ENCODE measurements at regions not wholly inside any gene's neighbourhood (a gene's known extent, or its start where the extent isn't known, plus 50 kb on each side); places are given as distances from the start of the nearest gene placed in this dataset.

- no peaks in the 10 kb centered on the region for H3K9me3 Mint-ChIP-seq
- H3K4me3 Mint-ChIP-seq, result no peak overlapping the region
- H3K36me3 Mint-ChIP-seq (ENCODE audit: low read depth), result no peaks in the 10 kb centered on the region
- no peaks in the 10 kb centered on the region for H3K4me1 Mint-ChIP-seq (ENCODE audit: low read depth)
- H3K27me3 Mint-ChIP-seq (ENCODE audit: low read depth), result peaks cover 5% of the 10 kb centered on the region
- H3K27ac Mint-ChIP-seq, result no peak overlapping the region
Observed at GRCh38 chr11:11220786-11221185, 132.3 kb downstream of the CSNK2A3 start.

GRCh38 chr11:11218629-11218986 is 134.4 kb downstream of the CSNK2A3 start:
- H3K27me3 Mint-ChIP-seq (ENCODE audit: low read depth), result peaks cover 10% of the 10 kb centered on the region
- no peaks in the 10 kb centered on the region for H3K9me3 Mint-ChIP-seq
- H3K36me3 Mint-ChIP-seq (ENCODE audit: low read depth), result no peaks in the 10 kb centered on the region
- no peak overlapping the region for H3K4me3 Mint-ChIP-seq
- no peaks in the 10 kb centered on the region for H3K4me1 Mint-ChIP-seq (ENCODE audit: low read depth)
- H3K27ac Mint-ChIP-seq, result no peak overlapping the region

DNA sequence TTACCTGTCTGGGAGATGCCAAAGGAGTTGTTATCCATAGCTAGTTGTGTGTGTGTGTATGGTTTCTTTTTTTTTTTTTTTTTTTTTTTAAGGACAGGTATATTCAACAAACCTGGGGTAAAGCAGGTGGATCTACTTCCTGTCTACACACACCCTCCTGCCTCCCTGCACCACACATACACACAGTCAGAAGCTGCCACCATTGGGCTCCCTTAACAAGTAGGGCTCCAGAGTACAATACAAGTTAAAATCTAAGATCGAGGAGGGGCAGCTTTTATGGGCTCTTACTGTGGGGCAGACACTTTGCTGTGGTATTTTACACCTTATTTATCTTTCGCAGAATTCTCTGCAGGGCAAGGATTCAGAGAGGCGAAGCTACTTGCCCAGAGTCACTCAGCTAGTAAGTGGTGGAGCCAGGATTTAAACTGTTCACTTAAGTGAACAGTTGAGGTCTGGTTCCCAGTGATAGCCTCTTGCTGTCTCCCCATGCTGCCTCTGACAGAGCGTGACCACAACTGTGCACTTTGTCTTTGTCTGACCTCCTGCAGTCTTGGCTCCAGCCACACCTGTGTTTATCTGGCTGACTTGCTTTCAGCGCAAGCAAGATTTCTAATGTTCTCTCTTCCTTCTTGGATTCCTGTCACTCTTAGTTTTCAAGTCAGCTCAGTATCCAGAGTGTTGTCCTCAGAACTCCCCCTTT is 135.0 kb downstream of the CSNK2A3 start:
- peaks cover 10% of the 10 kb centered on the region for H3K27me3 Mint-ChIP-seq (ENCODE audit: low read depth)
- no peaks in the 10 kb centered on the region for H3K4me1 Mint-ChIP-seq (ENCODE audit: low read depth)
- H3K36me3 Mint-ChIP-seq (ENCODE audit: low read depth), result no peaks in the 10 kb centered on the region
- no peak overlapping the region for H3K27ac Mint-ChIP-seq
- no peak overlapping the region for H3K4me3 Mint-ChIP-seq
- no peaks in the 10 kb centered on the region for H3K9me3 Mint-ChIP-seq

- Mint-ChIP-seq H3K9me3 (no peaks in the 10 kb centered on the region), H3K27me3 (ENCODE audit: low read depth) (peaks cover 10% of the 10 kb centered on the region), H3K4me3 (no peak overlapping the region)
Observed at GRCh38 chr11:11217289-11217928, 135.6 kb downstream of the CSNK2A3 start.

DNA sequence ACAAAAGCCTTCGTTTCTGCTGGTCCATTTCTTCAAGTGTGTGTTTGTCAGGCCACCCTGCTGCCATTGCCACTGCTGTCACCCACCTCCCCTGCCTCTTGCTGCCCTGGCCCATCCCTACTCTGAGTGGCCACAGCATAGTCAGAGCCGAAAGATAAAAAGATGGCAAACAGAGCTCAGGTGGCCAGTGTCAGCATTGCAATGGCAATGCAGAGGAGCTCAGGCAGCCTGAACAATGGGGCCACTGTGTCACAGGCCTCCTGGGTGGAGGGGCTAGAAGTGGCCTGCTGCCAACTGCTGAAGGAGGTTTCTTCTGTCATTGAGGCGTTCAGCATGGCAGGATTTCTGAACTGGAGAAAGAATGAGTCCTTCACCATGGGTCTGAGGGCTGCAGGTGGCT is 137.1 kb downstream of the CSNK2A3 start:
- H3K36me3 Mint-ChIP-seq (ENCODE audit: low read depth), result no peaks in the 10 kb centered on the region
- no peak overlapping the region for H3K27ac Mint-ChIP-seq
- no peaks in the 10 kb centered on the region for H3K4me1 Mint-ChIP-seq (ENCODE audit: low read depth)
- H3K9me3 Mint-ChIP-seq, result no peaks in the 10 kb centered on the region
- no peak overlapping the region for H3K4me3 Mint-ChIP-seq
- H3K27me3 Mint-ChIP-seq (ENCODE audit: low read depth), result peaks cover 9% of the 10 kb centered on the region

More at GRCh38 chr11:11217289-11217928, 135.6 kb downstream of the CSNK2A3 start:
- Mint-ChIP-seq H3K27ac (no peak overlapping the region), H3K36me3 (ENCODE audit: low read depth) (no peaks in the 10 kb centered on the region), H3K4me1 (ENCODE audit: low read depth) (no peaks in the 10 kb centered on the region)

GRCh38 chr11:11215058-11215815 is 137.8 kb downstream of the CSNK2A3 start:
- peaks cover 5% of the 10 kb centered on the region for H3K27me3 Mint-ChIP-seq (ENCODE audit: low read depth)
- no peak overlapping the region for H3K27ac Mint-ChIP-seq
- no peaks in the 10 kb centered on the region for H3K9me3 Mint-ChIP-seq
- H3K4me1 Mint-ChIP-seq (ENCODE audit: low read depth), result no peaks in the 10 kb centered on the region
- H3K4me3 Mint-ChIP-seq, result no peak overlapping the region
- H3K36me3 Mint-ChIP-seq (ENCODE audit: low read depth), result no peaks in the 10 kb centered on the region

DNA sequence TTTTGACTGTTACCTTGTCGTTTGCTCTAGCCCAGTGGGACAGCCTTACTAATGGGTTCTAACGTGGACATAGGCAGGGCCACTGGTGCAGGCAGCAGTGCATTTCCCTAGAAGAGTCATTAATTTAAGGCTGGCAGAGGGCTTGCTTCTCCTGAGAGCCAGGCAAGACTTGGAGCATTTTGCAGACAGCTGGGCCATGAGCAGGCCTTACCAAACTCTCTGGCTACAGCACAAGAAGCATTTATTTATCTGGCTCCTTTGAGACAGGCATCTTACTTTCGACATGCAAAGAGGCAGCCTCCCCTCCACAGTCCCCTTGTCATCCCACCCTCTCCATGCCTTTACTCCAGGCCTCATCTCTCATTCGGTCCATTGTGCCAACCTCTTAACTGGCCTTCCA is 139.9 kb downstream of the CSNK2A3 start:
- Mint-ChIP-seq H3K27me3 (ENCODE audit: low read depth) (peaks cover 5% of the 10 kb centered on the region), H3K4me1 (ENCODE audit: low read depth) (no peaks in the 10 kb centered on the region), H3K4me3 (no peak overlapping the region), H3K27ac (no peak overlapping the region), H3K9me3 (no peaks in the 10 kb centered on the region), H3K36me3 (ENCODE audit: low read depth) (no peaks in the 10 kb centered on the region)

- Mint-ChIP-seq H3K4me1 (ENCODE audit: low read depth) (no peaks in the 10 kb centered on the region), H3K36me3 (ENCODE audit: low read depth) (no peaks in the 10 kb centered on the region), H3K9me3 (no peaks in the 10 kb centered on the region), H3K27ac (no peak overlapping the region), H3K27me3 (ENCODE audit: low read depth) (peaks cover 5% of the 10 kb centered on the region), H3K4me3 (no peak overlapping the region)
Observed at GRCh38 chr11:11211888-11212287, 141.2 kb downstream of the CSNK2A3 start.

- Mint-ChIP-seq H3K36me3 (ENCODE audit: low read depth) (no peaks in the 10 kb centered on the region), H3K27me3 (ENCODE audit: low read depth) (peaks cover 5% of the 10 kb centered on the region), H3K4me3 (no peak overlapping the region), H3K9me3 (no peaks in the 10 kb centered on the region), H3K4me1 (ENCODE audit: low read depth) (no peaks in the 10 kb centered on the region), H3K27ac (no peak overlapping the region)
Observed at GRCh38 chr11:11211186-11211585, 141.9 kb downstream of the CSNK2A3 start.

GRCh38 chr11:11210446-11210845 is 142.6 kb downstream of the CSNK2A3 start:
- H3K9me3 Mint-ChIP-seq, result no peaks in the 10 kb centered on the region
- no peak overlapping the region for H3K4me3 Mint-ChIP-seq
- no peaks in the 10 kb centered on the region for H3K4me1 Mint-ChIP-seq (ENCODE audit: low read depth)
- no peak overlapping the region for H3K27ac Mint-ChIP-seq
- no peaks in the 10 kb centered on the region for H3K36me3 Mint-ChIP-seq (ENCODE audit: low read depth)
- H3K27me3 Mint-ChIP-seq (ENCODE audit: low read depth), result peaks cover 5% of the 10 kb centered on the region

- peaks cover under 1% of the 10 kb centered on the region for H3K27me3 Mint-ChIP-seq (ENCODE audit: low read depth)
- no peaks in the 10 kb centered on the region for H3K9me3 Mint-ChIP-seq
- H3K4me3 Mint-ChIP-seq, result no peak overlapping the region
- H3K36me3 Mint-ChIP-seq (ENCODE audit: low read depth), result no peaks in the 10 kb centered on the region
- no peaks in the 10 kb centered on the region for H3K4me1 Mint-ChIP-seq (ENCODE audit: low read depth)
- no peak overlapping the region for H3K27ac Mint-ChIP-seq
Observed at GRCh38 chr11:11209967-11210366, 143.1 kb downstream of the CSNK2A3 start.

DNA sequence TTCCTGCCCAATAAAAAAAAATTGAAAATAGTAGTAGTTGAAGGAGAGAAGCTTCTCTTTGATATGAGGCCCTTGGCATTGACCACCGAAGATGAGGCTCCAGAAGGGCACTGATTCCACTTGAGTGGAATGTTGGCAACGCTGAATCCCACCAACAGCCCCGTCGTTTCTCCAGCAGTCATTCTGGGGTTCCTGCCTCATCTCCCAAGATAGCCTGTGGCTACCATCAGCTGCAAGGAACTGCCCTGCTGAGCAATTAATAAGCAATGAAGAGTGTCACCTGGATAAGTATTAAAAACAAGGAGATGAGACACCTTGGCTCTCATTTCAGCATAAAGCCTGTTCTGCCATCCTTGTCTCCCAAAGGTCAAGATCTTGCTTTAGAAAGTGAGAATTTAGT is 144.1 kb downstream of the CSNK2A3 start:
- Mint-ChIP-seq H3K4me3 (no peak overlapping the region), H3K4me1 (ENCODE audit: low read depth) (no peaks in the 10 kb centered on the region), H3K27me3 (ENCODE audit: low read depth) (no peaks in the 10 kb centered on the region), H3K36me3 (ENCODE audit: low read depth) (no peaks in the 10 kb centered on the region), H3K27ac (no peak overlapping the region), H3K9me3 (peaks cover 4% of the 10 kb centered on the region)

- no peaks in the 10 kb centered on the region for H3K4me1 Mint-ChIP-seq (ENCODE audit: low read depth)
Observed at GRCh38 chr11:11207428-11207827, 145.6 kb downstream of the CSNK2A3 start.

DNA sequence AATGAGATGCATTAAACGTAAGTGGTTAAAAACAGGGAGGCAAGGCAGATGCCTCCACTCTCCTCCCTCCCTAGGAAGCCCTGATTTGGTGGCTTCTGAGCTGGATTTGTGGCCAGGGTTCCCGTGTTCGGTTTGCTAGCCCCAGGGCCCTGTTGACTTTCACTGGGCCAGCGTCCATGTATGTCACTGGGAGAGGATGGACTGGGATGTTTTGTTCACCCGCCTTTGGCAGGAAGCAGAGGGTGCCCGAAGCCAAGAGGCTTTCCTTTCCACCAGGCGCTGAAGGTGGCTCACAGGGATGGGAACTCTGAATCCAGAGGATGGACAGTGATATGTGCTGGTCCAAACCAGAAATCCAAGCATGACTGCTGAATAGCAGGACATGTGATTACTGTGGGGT is 146.6 kb downstream of the CSNK2A3 start:
- Mint-ChIP-seq H3K9me3 (peaks cover 12% of the 10 kb centered on the region), H3K36me3 (ENCODE audit: low read depth) (no peaks in the 10 kb centered on the region), H3K27ac (no peak overlapping the region), H3K4me3 (no peak overlapping the region), H3K4me1 (ENCODE audit: low read depth) (no peaks in the 10 kb centered on the region), H3K27me3 (ENCODE audit: low read depth) (no peaks in the 10 kb centered on the region)

More at GRCh38 chr11:11207428-11207827, 145.6 kb downstream of the CSNK2A3 start:
- no peaks in the 10 kb centered on the region for H3K27me3 Mint-ChIP-seq (ENCODE audit: low read depth)
- H3K9me3 Mint-ChIP-seq, result peaks cover 8% of the 10 kb centered on the region
- H3K36me3 Mint-ChIP-seq (ENCODE audit: low read depth), result no peaks in the 10 kb centered on the region
- no peak overlapping the region for H3K27ac Mint-ChIP-seq
- no peak overlapping the region for H3K4me3 Mint-ChIP-seq

- H3K27me3 Mint-ChIP-seq (ENCODE audit: low read depth), result no peaks in the 10 kb centered on the region
Observed at GRCh38 chr11:11202885-11203284, 150.2 kb downstream of the CSNK2A3 start.

More at GRCh38 chr11:11202885-11203284, 150.2 kb downstream of the CSNK2A3 start:
- Mint-ChIP-seq H3K27ac (no peak overlapping the region), H3K9me3 (peaks cover 12% of the 10 kb centered on the region), H3K36me3 (ENCODE audit: low read depth) (no peaks in the 10 kb centered on the region), H3K4me3 (no peak overlapping the region), H3K4me1 (ENCODE audit: low read depth) (no peaks in the 10 kb centered on the region)
